HG02938 (cell line): ENCODE measurements at regions not wholly inside any gene's neighbourhood (a gene's known extent, or its start where the extent isn't known, plus 50 kb on each side); places are given as distances from the start of the nearest gene placed in this dataset.

Experiments
- ATAC-seq: cut with Tn5 transposase; IDR thresholded peaks from one replicate; pipeline ENCODE4 v1.9.1; 2021; ENCODE audit warnings: mild to moderate bottlenecking, moderate library complexity; ENCODE audit not compliant: unreplicated experiment

DNA sequence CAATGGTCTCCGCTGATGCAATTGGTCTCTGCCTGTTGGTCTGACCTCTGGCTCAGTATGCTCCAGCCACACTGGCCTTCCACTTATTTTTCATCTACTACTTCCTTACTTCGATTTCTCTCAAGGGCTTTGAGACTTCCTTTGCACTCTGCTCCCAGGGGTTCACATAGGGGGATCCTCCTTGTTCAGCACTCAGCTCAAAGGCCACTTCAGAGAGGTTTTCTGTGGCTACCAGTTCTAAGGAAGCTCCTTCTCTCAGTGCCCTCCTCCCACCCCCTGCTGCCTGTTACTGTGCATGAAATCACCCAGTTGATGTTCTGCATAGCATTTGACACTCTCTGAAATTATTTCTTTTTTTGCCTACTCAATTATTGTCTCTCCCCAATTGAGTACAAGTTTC, 476.4 kb downstream of the HS3ST3B1 start:
- no peak for ATAC-seq

DNA sequence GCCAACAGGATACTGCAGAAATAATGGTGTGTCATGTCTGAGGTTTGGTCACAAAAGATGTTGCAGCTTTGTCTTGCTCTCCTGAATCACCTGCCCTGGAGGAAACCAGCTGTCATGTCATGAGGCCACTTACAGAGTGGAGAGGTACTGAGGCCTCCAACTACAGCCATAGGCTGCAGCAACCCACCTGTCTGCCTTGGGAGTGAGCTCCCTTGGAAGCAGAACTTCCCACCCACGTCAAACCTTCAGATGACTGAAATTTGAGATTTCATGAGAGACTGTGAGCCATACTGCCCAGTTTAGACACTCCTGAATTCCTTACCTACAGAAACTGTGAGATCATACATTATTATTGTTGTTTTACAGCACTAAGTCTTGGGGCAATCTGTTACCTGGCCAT, 475.9 kb downstream of the HS3ST3B1 start:
- no peak for ATAC-seq

DNA sequence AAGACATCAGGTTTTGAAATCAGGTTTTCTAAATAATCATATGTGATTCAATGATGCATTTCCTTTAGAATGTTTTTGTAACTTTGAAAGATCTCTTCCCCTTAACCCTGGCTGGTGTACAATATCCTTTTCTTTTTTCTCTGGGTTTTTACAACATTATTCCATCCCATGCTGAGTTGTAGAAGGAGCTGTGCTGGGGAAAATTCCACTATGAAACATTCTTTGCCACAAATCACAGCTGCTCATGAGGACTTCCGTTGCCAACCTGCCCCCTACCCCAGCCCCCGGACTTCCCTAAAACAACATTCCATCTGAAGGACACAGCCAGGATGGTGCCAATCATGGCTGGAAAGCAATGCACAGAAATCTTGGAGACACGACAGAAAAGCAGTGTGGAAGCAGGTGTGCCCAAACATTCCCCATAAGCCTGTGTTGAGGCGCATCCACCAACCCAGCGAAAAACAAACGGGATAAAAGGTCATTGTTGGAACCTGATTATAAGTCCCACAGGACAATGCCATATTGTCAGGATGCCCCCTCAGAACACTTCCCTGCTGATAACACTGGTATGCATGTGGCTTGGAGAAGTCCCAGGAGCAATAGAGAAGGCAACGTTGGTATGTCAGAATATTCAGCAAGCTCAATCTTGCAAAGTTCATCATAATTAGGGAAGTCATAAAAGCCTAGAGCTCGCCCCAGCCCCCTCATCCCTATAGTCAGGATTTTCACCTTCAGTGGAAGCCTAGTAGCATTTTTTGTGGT, 475.0 kb downstream of the HS3ST3B1 start:
- ATAC-seq, result no peak

DNA sequence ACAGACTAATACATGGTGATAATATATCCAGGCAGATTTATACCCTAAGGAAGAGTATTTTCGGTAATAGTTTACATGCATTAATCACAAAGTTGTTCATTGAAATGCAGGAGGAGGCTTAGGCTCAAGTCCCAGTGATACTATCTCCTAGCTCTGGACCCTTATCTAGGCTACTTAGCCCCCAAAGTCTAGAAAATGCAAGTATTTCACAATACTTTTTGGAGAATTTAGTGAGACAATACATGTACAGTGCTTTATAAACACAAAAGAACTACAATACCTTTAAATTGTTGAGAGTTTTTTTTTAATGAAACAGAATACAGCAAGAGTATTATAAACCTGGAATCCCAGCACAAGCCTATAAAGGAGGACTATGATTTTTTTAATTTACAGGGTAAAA, 473.9 kb downstream of the HS3ST3B1 start:
- no peak for ATAC-seq

DNA sequence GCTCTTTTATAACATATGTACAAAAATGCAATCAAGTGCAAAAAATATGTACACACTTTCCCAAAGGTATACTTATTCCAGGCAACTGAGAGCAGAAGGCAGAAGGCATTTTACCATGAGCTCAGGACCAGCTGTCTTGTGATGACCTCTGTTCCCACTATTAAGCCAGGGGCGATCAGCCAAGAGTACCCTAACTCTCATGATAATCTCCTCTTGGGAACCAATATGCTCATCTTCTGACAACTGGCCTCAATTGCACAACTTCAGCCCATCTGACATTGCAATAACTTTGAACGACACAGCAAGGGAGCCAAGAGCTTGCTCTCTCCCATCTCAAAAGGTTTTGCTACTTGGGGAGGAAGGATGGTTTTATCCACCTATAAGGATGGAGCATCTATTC, 471.9 kb downstream of the HS3ST3B1 start:
- no peak for ATAC-seq

DNA sequence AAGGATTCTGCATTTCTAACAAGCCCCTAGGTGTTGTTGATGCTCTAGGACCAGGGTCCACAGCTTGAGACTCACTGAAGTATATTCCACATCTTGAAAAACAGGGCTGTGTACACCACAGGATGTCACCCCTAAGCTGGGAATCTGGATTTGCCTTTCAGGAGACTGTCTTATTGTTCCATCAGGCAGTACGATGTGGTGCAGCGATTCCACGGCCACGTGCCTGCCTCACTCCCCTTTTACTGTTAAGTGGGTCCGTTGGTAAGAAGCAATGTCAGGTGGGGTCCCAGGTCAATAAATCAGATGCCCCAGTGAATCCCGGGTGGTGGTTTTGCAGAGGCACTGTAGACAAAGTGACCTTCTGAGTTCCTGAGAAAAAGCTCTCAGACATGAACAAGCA, 470.7 kb downstream of the HS3ST3B1 start:
- ATAC-seq, result no peak

DNA sequence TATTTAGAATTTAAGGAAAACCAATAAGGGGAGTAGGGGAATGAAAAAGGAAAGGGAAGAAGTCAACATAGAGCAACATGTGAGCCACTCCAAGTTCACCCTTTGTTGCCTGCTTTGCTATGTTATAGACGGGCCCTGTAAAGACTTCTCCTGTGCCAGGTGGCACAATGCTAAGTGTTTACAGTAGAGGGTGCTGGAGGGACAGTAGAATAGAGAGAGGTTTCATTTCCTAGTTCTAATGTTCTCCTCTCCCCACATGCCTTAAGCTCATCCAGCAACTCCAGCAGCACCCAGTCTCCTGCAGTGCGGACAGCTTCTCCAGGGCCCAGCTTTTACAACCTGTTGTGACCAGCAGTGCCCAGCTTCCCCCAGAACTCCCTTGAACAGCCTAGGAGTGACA, 468.0 kb downstream of the HS3ST3B1 start:
- no peak for ATAC-seq

DNA sequence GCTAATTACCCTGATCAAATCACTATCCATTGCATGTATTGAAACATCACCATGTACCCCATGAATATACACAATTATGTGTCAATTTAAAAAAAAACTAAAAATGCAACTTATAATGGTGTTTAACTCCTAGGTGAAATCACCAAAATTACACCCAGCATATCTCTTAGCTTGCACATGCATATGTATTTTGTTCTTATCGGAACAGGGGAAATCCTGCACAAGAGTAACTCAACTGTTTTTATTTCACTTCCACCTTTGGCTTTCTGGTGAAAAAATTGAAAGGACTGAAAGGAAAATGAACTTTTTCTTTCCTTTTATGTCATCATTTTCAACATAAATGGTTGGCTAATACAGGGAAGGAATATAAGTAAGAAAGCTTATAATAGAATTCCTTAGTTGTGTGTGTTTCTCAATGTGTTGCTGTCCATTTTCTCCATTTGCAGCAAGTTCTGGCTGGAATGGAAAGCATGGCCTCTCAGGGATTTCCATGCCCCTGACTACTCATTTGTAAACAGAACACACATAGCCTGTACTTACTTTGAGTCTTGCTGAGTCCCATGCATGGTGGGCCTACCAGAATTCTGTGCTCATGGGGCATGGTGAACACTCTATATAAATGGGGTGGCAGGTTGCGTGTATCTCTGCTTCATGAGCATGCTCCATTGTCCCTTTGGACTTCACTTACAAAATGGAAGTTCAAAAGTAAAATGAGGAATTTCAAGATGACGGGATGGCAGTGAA, 462.0 kb downstream of the HS3ST3B1 start:
- ATAC-seq, result no peak

DNA sequence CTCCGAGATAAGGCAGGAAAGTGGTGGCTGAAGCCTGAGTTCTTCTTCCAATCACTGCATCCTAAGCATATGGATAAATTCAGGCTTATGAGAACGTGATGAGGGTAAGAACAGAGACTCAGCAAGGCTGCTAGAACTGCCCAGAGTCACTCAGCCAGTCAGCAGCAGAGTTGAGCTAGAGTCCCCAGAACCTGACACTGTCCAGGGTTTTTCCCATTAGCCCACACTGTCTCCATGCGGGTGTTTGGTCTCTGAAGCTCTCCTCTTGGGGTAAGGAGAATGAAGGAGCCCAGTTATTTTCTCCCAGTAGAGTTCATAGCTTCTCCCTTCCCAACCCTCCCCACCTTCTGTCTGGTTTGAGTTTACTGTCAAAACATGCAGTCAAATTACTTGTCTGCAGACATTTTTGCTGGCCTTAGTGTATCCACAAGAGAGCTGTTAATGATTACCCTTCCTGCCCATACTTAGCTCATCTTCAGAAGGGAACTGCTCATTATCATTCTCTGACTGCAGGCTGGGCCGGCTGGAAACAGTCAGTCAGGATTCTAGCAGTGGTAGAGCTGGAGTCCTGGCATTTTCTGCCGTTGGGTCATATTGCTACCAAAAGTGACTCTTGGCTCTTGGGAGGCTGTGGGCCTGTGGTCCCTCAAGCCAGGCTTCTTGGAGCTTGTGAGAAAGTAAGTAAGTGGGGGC, 460.0 kb downstream of the HS3ST3B1 start:
- peak; percentile 75 for ATAC-seq

DNA sequence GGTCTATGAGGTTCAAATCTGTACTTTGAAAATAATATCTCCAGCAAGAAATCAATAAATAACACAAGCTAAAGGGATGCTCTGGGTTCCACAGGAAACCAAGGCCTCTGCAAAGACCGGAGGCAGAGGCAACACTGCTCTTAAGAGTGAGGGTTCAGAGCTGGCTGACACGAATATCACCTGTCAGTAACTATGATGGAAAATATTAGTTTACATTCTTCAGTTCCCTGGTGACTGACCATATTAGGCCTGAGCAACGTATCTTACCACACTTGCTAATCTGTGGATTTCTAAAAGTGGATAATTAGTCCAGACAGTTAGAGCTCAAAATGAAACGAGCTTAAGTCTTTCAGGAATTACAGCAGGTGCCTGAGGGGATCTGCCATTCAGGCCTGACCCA, 459.3 kb downstream of the HS3ST3B1 start:
- no peak for ATAC-seq

DNA sequence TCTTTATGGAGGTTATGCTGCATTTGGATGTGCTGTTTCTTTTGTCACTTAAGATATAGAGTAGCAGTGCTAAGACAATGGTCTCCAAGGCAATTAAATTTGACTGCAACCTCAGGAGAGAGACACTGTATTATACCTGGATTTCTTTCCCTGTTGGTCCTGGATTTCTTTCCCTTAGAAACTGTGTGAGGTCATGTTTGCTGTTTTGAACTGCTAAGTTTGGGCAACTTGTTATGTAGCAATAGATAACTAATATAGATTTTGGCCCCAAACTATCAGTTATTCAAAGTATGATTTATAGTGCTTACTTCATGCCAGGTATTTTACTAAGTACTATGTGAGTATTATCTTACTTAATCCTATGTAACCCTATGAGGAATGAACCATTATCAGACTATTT, 458.4 kb downstream of the HS3ST3B1 start:
- no peak for ATAC-seq

DNA sequence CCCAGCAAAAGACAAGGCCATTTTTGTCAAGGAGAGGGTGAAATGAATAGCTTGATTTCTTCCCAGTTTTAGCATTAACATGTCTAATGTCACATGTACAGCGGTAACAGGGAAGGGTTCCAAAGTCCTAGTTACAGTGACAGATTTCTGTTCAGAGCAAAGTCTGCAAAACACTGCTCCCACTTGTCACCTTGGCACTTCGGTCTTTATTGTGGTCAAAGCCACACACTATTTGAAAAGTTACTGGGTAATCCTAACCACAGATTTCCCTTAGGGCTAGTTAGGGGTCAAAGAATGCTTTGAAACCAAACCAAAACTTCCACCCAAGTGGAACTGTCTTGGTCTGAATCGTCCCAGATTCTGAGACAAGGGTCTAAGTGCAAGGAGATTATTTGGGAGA, 455.6 kb downstream of the HS3ST3B1 start:
- ATAC-seq, result no peak

DNA sequence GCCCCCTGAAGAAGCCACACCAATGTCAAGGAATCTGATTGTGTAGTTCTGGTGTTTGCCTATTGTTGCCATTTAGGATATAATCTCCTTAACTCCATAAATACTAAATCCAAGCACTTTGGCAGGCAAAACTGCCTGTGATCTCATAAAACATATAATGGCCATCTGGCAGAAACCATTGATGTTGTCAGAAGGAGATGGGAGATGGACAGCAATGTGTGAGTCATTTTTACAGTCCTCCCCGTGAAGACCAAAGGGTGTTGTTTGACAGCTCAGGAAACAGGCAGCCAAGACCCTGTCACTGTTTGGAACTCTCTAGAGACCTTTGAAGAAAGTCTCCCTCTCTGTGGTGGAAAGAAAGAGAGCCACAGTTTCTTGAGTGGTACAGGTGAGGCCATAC, 454.1 kb downstream of the HS3ST3B1 start:
- no peak for ATAC-seq

DNA sequence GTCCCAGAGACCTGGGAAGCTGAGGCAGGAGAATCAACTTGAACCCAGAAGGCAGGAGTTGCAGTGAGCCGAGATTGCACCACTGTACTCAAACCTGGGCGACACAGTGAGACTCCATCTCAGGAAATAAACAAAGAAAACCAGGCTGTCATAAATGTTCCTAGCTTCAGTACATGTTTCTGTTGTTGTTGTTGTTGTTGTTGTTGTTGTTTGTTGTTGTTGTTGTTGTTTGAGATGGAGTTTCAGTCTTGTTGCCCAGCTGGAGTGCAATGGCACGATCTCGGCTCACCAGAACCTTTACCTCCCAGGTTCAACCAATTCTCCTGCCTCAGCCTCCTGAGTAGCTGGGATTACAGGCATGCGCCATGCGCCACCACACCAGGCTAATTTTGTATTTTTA, 452.5 kb downstream of the HS3ST3B1 start:
- ATAC-seq, result no peak

DNA sequence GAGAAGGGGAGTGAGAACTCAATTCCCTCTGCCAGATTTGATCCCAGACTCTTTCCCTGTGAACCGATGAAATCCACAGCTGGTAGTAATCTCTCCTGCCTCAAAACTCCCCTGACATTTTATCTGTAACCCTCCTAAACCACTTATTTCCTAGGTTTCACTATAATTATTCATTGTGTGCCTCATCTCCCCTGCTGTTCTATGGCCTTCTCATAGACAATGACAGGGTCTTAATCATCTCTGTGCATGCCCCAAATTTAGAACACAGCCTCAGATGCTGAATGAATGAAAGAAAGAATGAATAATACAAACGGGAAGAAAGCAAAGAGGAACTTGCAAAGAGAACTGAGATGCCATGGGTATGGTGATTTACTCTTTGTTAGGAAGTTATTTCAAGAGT, 451.1 kb downstream of the HS3ST3B1 start:
- no peak for ATAC-seq

DNA sequence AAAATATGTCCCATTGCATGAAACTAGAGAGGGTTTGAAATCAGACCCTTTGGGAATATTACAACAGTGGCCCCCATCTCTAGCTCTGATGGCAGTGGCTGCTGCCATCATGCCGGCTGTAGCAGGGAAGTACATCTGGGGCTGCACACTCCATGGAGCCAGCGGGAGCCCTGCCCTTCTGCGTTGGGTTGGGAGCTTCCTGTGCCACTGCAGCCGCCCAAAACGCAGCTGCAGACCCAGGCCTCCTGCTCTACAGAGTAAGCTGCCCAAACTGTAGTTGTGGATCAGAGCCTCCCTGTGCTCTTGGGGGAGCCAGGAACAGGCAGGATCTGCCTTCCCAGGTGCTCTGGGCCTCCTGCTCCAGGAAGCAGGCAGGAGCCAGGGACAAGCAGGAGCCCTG, 450.0 kb downstream of the HS3ST3B1 start:
- no peak for ATAC-seq

DNA sequence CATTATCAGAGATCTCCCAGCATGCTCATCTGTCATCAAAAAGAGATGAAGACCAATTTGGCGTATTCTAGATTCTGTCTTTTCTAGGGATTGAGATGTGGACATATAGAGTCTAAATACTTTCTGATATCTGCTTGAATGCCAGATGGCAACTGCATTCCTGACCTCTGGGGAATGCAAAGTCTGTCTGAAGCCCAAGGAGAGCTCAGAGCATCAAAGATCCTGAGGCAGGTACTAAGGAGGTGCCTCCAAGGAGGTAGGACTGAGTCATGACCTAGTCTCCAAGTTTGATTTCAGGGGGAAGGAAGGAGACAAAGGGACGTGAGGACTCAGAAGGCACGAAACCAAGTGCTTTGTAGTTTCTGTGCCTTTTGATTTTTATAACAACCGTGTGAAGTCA, 448.4 kb downstream of the HS3ST3B1 start:
- no peak for ATAC-seq

DNA sequence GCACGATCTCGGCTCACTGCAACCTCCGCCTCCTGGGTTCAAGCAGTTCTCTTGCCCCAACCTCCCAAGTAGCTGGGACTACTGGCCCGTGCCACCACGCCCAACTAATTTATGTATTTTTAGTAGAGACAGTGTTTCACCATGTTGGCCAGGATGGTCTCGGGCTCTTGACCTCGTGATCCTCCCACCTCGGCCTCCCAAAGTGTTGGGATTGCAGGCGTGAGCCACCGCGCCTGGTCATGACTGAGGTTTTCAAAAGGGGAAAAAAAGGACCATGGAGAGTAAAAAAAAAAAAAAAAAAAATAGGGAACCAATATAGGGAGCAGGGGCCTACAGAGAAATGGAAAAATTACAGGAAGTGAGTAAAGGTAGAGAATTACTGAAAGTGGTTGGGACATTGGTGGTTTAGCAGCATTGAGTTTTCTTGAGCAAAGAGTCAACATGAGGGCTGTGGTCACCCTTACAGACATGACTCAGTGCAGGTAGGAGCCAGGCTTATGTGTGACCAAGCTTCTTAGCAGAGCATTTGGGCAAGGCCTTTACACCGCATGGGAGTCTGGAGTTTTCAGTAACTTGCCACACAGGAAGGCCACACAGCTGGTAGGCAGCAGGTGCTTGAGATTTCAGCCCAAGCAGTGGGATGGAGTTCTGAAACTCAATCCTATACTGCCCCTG, 447.3 kb downstream of the HS3ST3B1 start:
- peak; percentile 71 for ATAC-seq

DNA sequence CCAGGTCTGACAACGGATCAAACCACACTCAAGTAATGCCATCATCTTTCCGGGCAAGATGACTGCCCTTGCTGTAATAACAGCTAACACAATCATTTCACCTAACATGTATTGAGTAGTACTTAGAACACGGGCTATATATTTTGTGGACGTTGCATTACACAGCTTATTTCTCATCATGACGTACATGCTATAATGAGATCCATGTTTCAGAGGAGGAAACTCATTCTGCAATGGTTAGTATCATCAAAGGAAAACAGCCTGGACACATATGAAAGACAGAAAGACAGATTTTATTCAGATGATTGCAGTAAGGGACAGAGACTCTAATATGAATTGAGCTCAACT, 446.7 kb downstream of the HS3ST3B1 start:
- ATAC-seq, result no peak

DNA sequence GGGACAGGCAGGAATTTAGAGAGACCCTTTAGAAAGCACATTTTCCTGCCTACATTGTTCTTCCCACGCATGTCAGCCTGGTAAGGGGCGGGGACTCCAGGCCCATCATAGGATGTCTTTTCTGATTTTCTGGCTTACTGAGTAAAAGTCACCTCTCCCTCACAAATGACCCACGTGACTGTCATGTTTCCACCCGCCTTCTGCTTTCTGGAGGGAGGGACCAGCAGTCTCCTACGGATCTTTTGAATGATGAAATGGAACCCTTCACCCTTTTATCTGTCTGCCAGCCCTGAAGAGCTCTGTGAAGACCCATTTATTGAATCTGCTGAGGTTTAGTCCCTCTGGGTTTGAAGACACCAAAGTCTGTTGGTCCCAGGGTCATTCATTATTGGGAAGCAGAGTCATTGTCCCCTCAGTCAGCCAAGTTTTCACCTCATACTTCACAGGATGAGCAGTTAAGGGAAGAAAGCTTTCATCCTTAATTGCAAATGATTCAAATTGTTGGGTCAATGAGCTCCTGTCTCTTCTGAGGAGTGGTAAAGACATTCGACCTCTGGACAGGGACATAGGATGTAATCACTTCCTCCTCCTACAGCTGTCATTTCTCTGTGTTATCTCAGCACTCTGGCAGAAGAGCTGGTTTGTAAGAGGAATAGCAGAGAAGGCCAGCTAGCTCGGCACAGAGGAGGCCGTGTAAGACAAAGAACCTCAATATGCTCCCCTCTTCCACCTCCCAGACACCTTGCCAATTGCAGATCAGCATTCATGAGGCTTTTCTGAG, 446.1 kb downstream of the HS3ST3B1 start:
- ATAC-seq, result no peak

DNA sequence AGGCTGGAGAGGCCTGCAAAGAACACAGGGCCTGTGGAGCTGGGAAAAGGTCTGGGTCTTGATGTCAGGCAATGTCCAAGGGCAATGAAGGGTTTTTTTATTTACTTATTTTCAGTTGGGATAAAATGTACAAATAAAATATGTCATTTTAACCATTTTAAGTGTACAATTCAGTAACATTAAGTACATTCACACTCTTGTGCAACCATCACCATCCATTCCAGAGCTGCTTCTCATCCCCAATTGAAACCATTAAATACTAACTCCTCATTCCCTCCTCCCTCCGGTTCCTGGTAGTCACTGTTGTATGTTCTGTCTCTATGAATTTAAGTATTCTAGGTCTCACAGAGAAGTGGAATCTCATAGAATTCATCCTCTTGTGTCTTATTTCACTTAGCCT, 444.7 kb downstream of the HS3ST3B1 start:
- ATAC-seq, result no peak
